Stomach (tissue), 8 donors: ENCODE measurements at regions not wholly inside any gene's neighbourhood (a gene's known extent, or its start where the extent isn't known, plus 50 kb on each side); places are given as distances from the start of the nearest gene placed in this dataset.

ENCODE experiments used
- DNase-seq, 2 donors: peaks; one replicate each; pipeline versions ENCODE4 v3.0.0 to v3.0.0-alpha.2; 2013 to 2019
- H3K27ac ChIP-seq, 5 donors: fragments of 200-600 bp in 4 of 5; sonication (generic) in 4 of 5; one replicate each; pipeline ENCODE4 v1.5.1; 2013 to 2019; ENCODE audit warnings: mild to moderate bottlenecking in 1 of 5, moderate library complexity in 1 of 5
- H3K27me3 ChIP-seq, 3 donors: fragments of 200-600 bp; sonication (generic); one replicate each; pipeline ENCODE4 v1.5.1; 2017 to 2019; ENCODE audit warnings: mixed run types in 1 of 3
- H3K36me3 ChIP-seq, 4 donors: fragments of 200-600 bp; sonication (generic); 1 replicate in 3 of 4; 2 replicates in 1 of 4; pipeline ENCODE4 v1.5.1; 2016 to 2019
- H3K4me1 ChIP-seq, 4 donors: fragments of 200-600 bp; sonication (generic); one replicate each; pipeline ENCODE4 v1.5.1; 2016 to 2019
- H3K4me3 ChIP-seq, 4 donors: fragments of 200-600 bp; sonication (generic) in 3 of 4; one replicate each; pipeline ENCODE4 v1.5.1; 2016 to 2019; ENCODE audit warnings: mild to moderate bottlenecking in 1 of 4
- H3K9me3 ChIP-seq, 4 donors: fragments of 200-600 bp; sonication (generic); one replicate each; pipeline ENCODE4 v1.5.1; 2016 to 2019
- EP300 ChIP-seq: sonication (generic); formaldehyde crosslinking; IDR thresholded peaks from one replicate; pipeline ENCODE4 v1.6.1; 2017; ENCODE audit warnings: antibody characterized with exemption
- POLR2A ChIP-seq, 4 donors: fragments of 450-650 bp; IDR thresholded peaks; one replicate each; pipeline ENCODE4 v1.6.1; 2016; ENCODE audit warnings: antibody characterized with exemption in 4 of 4, control low read depth in 2 of 4, mild to moderate bottlenecking in 1 of 4, moderate library complexity in 1 of 4
- POLR2AphosphoS5 ChIP-seq, 3 donors: sonication (generic); formaldehyde crosslinking; IDR thresholded peaks; one replicate each; pipeline ENCODE4 v1.6.1; 2016; ENCODE audit warnings: antibody characterized with exemption in 3 of 3
- WGBS, 5 donors: extraction: QIAGEN DNeasy Blood & Tissue Kit in 3 of 5; methylation state at CpG; one replicate each; pipeline versions ENCODE4 v1.1.5 to v1.1.7; 2013 to 2018; 5-methylcytosine and 5-hydroxymethylcytosine counted together
- intact Hi-C: fragments of 100-400 bp; cut with DNase I; formaldehyde crosslinking; loops from one replicate; pipeline ENCODE4 v1.15.1; 2023; ENCODE audit warnings: low total_unique reads
- TF ChIP-seq, protein P1 (sequence below), 7 experiments: fragments of 450-650 bp in 4 of 7; fragments of 200-600 bp in 3 of 7; sonication (generic) in 3 of 7; IDR thresholded peaks; one replicate each; pipeline ENCODE4 v1.5.1; 2016 to 2019; ENCODE audit warnings: antibody characterized with exemption in 7 of 7, control low read depth in 2 of 7, mild to moderate bottlenecking in 1 of 7
- donor health status: healthy with polysubstance abuse.
- donor health status: Bipolar disorder and iron deficiency.
- donor health status: healthy.

DNA sequence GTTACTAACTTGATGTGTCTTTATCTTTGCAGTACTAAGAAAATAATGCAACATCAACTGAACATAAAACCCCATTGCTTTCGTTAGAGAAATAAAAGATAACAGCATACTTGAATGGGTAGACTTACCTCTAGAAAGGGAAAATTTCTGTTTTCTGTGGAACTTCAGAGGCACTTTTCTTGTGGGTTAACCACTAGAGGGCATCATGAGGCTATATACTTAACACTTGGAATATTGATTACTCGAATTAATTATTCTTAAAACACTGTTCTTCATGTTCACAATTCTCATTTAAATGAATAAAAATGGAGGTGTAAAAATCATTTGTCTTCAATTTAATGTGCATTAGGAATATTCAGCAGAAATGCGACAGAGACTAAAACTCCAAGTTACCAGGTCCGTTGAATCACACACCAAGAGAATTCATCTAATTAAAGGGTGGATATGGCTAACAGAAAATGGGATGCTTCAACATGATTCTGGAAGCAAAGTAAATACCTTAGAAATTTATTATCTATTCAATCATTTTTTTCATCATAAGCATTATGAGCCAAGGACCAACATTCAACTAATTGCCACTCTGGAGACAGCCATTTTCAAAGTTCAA lies 330.8 kb upstream of the PREP start:
- TF ChIP-seq POLR2A (IDR thresholded peaks at IDR 0.05), result no peak
- TF ChIP-seq, protein P1, sequence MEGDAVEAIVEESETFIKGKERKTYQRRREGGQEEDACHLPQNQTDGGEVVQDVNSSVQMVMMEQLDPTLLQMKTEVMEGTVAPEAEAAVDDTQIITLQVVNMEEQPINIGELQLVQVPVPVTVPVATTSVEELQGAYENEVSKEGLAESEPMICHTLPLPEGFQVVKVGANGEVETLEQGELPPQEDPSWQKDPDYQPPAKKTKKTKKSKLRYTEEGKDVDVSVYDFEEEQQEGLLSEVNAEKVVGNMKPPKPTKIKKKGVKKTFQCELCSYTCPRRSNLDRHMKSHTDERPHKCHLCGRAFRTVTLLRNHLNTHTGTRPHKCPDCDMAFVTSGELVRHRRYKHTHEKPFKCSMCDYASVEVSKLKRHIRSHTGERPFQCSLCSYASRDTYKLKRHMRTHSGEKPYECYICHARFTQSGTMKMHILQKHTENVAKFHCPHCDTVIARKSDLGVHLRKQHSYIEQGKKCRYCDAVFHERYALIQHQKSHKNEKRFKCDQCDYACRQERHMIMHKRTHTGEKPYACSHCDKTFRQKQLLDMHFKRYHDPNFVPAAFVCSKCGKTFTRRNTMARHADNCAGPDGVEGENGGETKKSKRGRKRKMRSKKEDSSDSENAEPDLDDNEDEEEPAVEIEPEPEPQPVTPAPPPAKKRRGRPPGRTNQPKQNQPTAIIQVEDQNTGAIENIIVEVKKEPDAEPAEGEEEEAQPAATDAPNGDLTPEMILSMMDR (IDR thresholded peaks at IDR 0.05), result peak in 5 of 7 experiments; percentile 26 to 62 (median 50)
- Histone ChIP-seq H3K36me3 (no peaks in the 10 kb centered on the region), H3K27ac (no peak overlapping the region), H3K9me3 (peaks cover 0 to 4% (median 0%) of the 10 kb centered on the region in 4 donors), H3K4me1 (no peaks in the 10 kb centered on the region), H3K4me3 (no peak overlapping the region), H3K27me3 (no peaks in the 10 kb centered on the region)
- DNase-seq, result peak in 1 of 2 donors; percentile 42
- WGBS, 5 donors, result 55 to 66% (median 60%) methylated on average over 4 of the region's 4 CpGs
- intact Hi-C loops, result loop anchor here (10.0 kb wide), 1 partner anchor 491 kb away; no protein-coding TSS in a partner anchor

DNA sequence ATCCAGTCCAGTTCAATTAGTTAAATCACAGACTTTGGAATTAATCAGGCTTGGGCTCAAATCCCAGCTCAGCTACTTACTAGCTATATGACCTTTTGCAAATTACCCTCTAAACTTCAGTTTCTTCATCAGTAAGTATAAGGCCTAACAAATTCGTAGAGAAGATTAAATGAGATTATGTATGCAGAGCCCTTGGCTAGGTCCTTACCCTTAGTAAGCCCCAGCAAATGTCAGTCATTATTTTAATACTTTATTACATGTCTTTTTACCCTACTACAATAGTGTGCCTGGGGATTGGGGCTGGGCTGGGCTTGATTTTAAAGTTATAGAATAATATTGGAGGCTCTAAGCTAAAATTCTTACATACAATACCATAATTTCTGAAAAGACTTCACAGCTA lies 326.1 kb upstream of the PREP start:
- Histone ChIP-seq H3K27ac (no peak overlapping the region), H3K36me3 (no peaks in the 10 kb centered on the region), H3K9me3 (peaks cover 0 to 3% (median 0%) of the 10 kb centered on the region in 4 donors), H3K4me3 (no peak overlapping the region), H3K4me1 (no peaks in the 10 kb centered on the region), H3K27me3 (no peaks in the 10 kb centered on the region)
- no peak for TF ChIP-seq POLR2A (IDR thresholded peaks at IDR 0.05)
- DNase-seq, result no peak
- intact Hi-C loops, result no loop called here
- WGBS, 5 donors, result 59 to 80% (median 76%) methylated on average over 1 of the region's 1 CpG

DNA sequence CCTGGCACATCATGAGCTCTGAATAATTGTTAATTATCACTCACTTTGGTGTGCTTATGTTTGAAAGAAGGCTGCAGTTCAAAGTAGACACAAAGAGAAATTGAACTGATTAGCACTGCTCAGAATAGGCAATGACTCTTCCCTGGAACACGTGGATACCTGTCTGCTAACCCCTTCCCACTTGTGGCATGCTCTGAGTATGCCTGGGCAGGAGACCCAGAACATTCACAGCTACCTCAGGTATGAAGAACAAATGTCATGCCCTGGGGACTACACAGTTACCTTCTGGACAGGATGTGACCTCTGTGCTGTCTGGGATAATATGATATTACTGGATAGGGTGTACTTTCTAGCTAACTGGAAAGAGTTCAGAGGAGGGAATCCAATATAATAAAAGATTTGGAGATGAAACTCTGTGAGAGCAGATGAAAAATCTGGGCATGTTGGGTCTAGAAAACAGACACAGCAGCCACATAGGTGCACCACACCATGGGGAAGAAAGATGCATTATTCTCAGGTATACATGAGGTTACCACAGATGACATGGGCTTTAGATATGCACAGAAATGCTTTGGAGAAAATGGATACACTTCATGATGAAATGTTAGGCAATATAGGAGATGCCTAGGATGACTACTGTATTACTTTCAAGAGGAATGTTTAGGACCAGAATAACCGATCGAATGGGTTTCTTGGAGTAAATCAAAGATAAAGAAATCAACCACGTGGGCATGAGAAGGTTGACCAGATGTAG lies 324.2 kb upstream of the PREP start:
- no peaks in the 10 kb centered on the region for H3K9me3 ChIP-seq
- intact Hi-C loops, result no loop called here
- no peak for DNase-seq
- H3K36me3 ChIP-seq, result no peaks in the 10 kb centered on the region
- H3K4me3 ChIP-seq, result no peak overlapping the region
- no peaks in the 10 kb centered on the region for H3K4me1 ChIP-seq
- TF ChIP-seq POLR2A (IDR thresholded peaks at IDR 0.05) (no peak), EP300 (no peak), POLR2AphosphoS5 (IDR thresholded peaks at IDR 0.05) (no peak)
- TF ChIP-seq, protein P1 (IDR thresholded peaks at IDR 0.05), result no peak
- no peak overlapping the region for H3K27ac ChIP-seq
- WGBS, 5 donors, result 83 to 90% (median 88%) methylated on average over 4 of the region's 4 CpGs
- H3K27me3 ChIP-seq, result no peaks in the 10 kb centered on the region

DNA sequence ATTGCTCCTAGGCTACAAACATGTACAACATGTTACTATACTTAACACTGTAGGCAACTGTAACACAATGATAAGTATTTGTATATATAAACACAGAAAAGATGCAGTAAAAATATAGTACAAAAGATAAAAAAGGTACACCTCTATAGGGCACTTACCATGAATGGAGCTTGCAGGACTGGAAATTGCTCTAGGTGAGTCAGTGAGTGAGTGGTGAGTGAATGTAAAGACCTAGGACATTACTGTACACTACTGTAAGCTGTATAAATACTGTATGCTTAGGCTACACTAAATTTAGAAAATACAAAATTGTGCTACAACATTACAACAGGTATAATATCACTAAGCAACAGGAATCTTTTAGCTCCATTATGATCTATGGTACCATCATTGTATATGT lies 312.0 kb upstream of the PREP start:
- intact Hi-C loops, result no loop called here
- Histone ChIP-seq H3K9me3 (peaks cover 0 to 17% (median 8%) of the 10 kb centered on the region in 4 donors), H3K4me3 (no peak overlapping the region), H3K4me1 (no peaks in the 10 kb centered on the region), H3K36me3 (no peaks in the 10 kb centered on the region), H3K27ac (no peak overlapping the region), H3K27me3 (no peaks in the 10 kb centered on the region)
- TF ChIP-seq EP300 (no peak), POLR2AphosphoS5 (IDR thresholded peaks at IDR 0.05) (no peak), POLR2A (IDR thresholded peaks at IDR 0.05) (no peak)
- TF ChIP-seq, protein P1 (IDR thresholded peaks at IDR 0.05), result no peak
- no peak for DNase-seq
